HG03571 (cell line): ENCODE measurements at regions not wholly inside any gene's neighbourhood (a gene's known extent, or its start where the extent isn't known, plus 50 kb on each side); places are given as distances from the start of the nearest gene placed in this dataset.

Experiments used
- ATAC-seq: cut with Tn5 transposase; IDR thresholded peaks from one replicate; pipeline ENCODE4 v1.9.1; 2021; ENCODE audit not compliant: unreplicated experiment

GRCh38 chr2:207474863-207475485, 54.8 kb upstream of the CREB1 start:
- no peak for ATAC-seq

DNA sequence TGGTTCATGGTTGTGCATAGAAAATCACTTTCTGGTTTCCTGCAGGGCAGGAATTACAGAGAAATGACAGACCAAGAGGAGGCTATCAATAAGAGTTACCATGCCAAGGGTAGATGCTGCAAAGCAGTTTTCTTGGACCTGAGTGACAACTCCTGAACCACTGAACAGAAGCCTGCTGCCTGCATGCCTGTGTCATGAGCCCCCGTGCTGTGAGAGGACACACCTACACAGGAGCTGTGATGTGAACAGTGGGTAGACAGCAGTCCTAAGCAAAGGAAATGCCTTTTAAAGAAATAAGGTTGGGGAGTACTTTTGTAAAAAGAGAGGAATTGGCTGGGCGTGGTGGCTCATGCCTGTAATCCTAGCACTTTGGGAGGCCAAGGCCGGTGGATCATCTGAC, 54.2 kb upstream of the CREB1 start:
- no peak for ATAC-seq

DNA sequence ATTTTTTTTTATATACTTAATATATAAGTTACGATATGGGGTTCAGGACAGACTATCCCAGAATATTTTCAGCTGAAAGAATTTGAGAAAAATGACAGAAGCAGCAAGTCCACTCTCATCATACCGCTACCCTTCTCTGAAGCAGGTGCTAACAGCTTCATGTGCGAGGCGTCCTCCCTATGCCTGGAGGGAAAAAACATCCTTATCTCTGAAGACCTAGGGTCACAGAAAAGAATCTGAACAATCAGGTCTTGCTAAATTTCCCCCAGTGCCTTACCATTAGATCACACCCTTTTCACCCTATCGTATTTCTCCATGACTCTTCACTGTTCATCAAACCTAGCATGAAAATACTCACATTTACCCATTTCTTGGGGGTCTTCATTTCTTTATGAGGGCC, 51.9 kb upstream of the CREB1 start:
- no peak for ATAC-seq

DNA sequence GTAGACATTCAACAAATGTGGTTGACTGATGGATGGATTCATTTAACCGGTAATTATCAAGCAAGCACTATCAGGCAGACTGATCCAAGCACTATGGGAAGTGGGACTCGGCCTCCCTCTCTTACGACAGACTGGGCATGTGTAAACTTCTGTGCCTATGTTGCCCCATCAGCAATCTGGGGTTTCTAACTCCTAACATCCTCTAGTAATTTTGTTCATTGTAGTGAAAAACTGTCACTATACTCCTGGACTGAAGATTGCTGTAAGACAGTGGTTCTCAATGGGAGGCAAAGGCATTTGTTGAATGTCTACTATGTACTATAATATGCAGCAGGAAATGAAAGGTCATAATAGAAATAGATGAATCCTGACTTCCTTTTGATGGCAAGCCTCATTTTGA, 51.2 kb upstream of the CREB1 start:
- no peak for ATAC-seq

DNA sequence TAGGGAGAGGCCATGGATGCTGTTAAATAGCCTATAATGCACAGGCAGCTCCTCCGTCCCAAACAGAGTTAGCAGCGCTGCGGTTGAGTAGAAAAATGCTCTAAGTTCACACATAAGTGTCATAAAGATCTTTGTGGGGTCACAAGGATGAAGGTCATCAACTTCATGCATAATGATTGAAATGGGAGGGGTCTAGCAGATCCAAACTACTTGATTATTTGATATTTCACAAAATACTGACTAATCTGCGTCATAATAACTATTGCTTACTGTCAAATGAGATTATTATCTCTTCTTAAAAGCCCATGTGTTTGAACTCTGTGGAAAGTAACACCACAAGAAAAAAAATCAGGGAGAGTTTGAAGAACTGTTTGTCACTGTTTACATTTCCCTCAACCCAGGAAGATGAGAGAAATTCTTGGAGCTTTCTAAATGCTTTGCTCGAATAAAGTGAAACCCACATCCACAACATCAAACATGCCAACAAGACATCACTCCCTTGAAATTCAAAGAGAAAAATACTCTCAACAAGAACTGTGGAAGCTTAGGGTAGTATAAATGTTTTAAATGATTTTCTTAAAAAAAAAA, 50.5 kb upstream of the CREB1 start:
- ATAC-seq = no peak
